ENCODE measurements at regions not wholly inside any gene's neighbourhood (a gene's known extent, or its start where the extent isn't known, plus 50 kb on each side); places are given as distances from the start of the nearest gene placed in this dataset.

- TF ChIP-seq CTCF (IDR thresholded peaks at IDR 0.05; ENCODE audit: low read length, missing control alignments), result no peak
- no peak for DNase-seq (ENCODE audit: low read depth)
- no peak overlapping the region for H3K4me3 ChIP-seq (replicated peaks; ENCODE audit: low read depth, low read length)
Measured at GRCh38 chr7:18425838-18426445, 69.6 kb upstream of the HDAC9 start.

- DNase-seq (ENCODE audit: low read depth), result peak; percentile 53
- H3K4me3 ChIP-seq (replicated peaks; ENCODE audit: low read depth, low read length), result no peak overlapping the region
- no peak for TF ChIP-seq CTCF (IDR thresholded peaks at IDR 0.05; ENCODE audit: low read length, missing control alignments)
Measured at GRCh38 chr7:18426564-18427226, 68.9 kb upstream of the HDAC9 start.

- H3K4me3 ChIP-seq (replicated peaks; ENCODE audit: low read depth, low read length), result no peak overlapping the region
- peak; percentile 64 for DNase-seq (ENCODE audit: low read depth)
- no peak for TF ChIP-seq CTCF (IDR thresholded peaks at IDR 0.05; ENCODE audit: low read length, missing control alignments)
Measured at GRCh38 chr7:18429547-18429946, 66.0 kb upstream of the HDAC9 start.

GRCh38 chr7:18430810-18431209, 64.7 kb upstream of the HDAC9 start:
- no peak for TF ChIP-seq CTCF (IDR thresholded peaks at IDR 0.05; ENCODE audit: low read length, missing control alignments)
- no peak for DNase-seq (ENCODE audit: low read depth)
- no peak overlapping the region for H3K4me3 ChIP-seq (replicated peaks; ENCODE audit: low read depth, low read length)

GRCh38 chr7:18434171-18434570, 61.4 kb upstream of the HDAC9 start:
- DNase-seq (ENCODE audit: low read depth), result no peak
- no peak for TF ChIP-seq CTCF (IDR thresholded peaks at IDR 0.05; ENCODE audit: low read length, missing control alignments)

GRCh38 chr7:18437101-18437500, 58.4 kb upstream of the HDAC9 start:
- DNase-seq (ENCODE audit: low read depth), result no peak
- TF ChIP-seq CTCF (IDR thresholded peaks at IDR 0.05; ENCODE audit: low read length, missing control alignments), result no peak

More at GRCh38 chr7:18434171-18434570, 61.4 kb upstream of the HDAC9 start:
- H3K4me3 ChIP-seq (replicated peaks; ENCODE audit: low read depth, low read length), result no peak overlapping the region

GRCh38 chr7:18440934-18441333, 54.6 kb upstream of the HDAC9 start:
- DNase-seq (ENCODE audit: low read depth), result no peak
- TF ChIP-seq CTCF (IDR thresholded peaks at IDR 0.05; ENCODE audit: low read length, missing control alignments), result no peak

More at GRCh38 chr7:18437101-18437500, 58.4 kb upstream of the HDAC9 start:
- no peak overlapping the region for H3K4me3 ChIP-seq (replicated peaks; ENCODE audit: low read depth, low read length)

More at GRCh38 chr7:18440934-18441333, 54.6 kb upstream of the HDAC9 start:
- no peak overlapping the region for H3K4me3 ChIP-seq (replicated peaks; ENCODE audit: low read depth, low read length)
